Peyer's patch (tissue), 4 donors: ENCODE measurements at regions not wholly inside any gene's neighbourhood (a gene's known extent, or its start where the extent isn't known, plus 50 kb on each side); places are given as distances from the start of the nearest gene placed in this dataset.

Source experiments
- POLR2A ChIP-seq, 2 donors: fragments of 450-650 bp; IDR thresholded peaks; one replicate each; pipeline ENCODE4 v1.5.1; 2017; ENCODE audit warnings: antibody characterized with exemption in 2 of 2, mild to moderate bottlenecking in 2 of 2, moderate library complexity in 2 of 2
- TF ChIP-seq, protein P1 (sequence below), 6 experiments: fragments of 450-650 bp in 4 of 6; fragments of 200-600 bp in 2 of 6; sonication (generic) in 1 of 6; IDR thresholded peaks; one replicate each; pipeline ENCODE4 v1.5.1; 2017 to 2019; ENCODE audit warnings: antibody characterized with exemption in 6 of 6, mild to moderate bottlenecking in 3 of 6, moderate library complexity in 1 of 6

DNA sequence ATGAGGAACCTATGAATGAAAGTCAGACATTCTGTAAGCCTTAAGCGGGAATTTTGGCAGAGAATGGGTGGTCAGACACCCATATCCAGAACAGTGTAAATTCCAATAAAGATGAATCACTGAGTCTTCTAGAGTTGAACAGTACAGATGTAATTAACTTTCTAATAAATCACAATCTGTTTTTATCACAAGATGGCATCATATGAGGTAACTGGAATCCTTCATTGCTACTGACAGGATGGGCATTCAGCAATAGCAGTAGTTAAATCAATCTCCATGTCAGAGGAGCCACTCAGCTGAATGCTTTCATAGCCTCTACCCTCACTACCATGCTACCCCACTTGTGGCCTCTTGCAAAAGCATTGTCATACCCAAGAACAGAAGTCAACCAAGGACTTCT is 690.3 kb downstream of the AMY1C start:
- TF ChIP-seq, protein P1, sequence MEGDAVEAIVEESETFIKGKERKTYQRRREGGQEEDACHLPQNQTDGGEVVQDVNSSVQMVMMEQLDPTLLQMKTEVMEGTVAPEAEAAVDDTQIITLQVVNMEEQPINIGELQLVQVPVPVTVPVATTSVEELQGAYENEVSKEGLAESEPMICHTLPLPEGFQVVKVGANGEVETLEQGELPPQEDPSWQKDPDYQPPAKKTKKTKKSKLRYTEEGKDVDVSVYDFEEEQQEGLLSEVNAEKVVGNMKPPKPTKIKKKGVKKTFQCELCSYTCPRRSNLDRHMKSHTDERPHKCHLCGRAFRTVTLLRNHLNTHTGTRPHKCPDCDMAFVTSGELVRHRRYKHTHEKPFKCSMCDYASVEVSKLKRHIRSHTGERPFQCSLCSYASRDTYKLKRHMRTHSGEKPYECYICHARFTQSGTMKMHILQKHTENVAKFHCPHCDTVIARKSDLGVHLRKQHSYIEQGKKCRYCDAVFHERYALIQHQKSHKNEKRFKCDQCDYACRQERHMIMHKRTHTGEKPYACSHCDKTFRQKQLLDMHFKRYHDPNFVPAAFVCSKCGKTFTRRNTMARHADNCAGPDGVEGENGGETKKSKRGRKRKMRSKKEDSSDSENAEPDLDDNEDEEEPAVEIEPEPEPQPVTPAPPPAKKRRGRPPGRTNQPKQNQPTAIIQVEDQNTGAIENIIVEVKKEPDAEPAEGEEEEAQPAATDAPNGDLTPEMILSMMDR (IDR thresholded peaks at IDR 0.05) = no peak
- TF ChIP-seq POLR2A (IDR thresholded peaks at IDR 0.05) = no peak
